Activated CD8-positive, alpha-beta memory T cell treated with anti-CD3 and anti-CD28 coated beads, Interleukin-2, amount 10 ng/mL, durations not matched to agents 7 days and 5 days (primary cell): ENCODE measurements at regions not wholly inside any gene's neighbourhood (a gene's known extent, or its start where the extent isn't known, plus 50 kb on each side); places are given as distances from the start of the nearest gene placed in this dataset.
A peak's percentile ranks its signal among the peaks of the same experiment; 100 is the strongest.

Experiments used
- ATAC-seq: fragments of 150-1000 bp; cut with Tn5 transposase; one replicate; pipeline ENCODE4 v1.10.0; 2021; ENCODE audit warnings: moderate library complexity
- CTCF ChIA-PET: fragments of 350-600 bp; sonication (Branson Sonifier 250); formaldehyde crosslinking; loops from one replicate; lab custom pipeline; 2021; ENCODE audit warnings: antibody characterized with exemption; lab: Charles Lee
- DNase-seq: peaks from one replicate; pipeline ENCODE4 v3.0.0-alpha.2; 2020
- H3K27ac Mint-ChIP-seq: one replicate; pipeline ENCODE4 v1.8.0; 2021; ENCODE audit warnings: mild to moderate bottlenecking, mixed read lengths
- H3K27me3 Mint-ChIP-seq: one replicate; pipeline ENCODE4 v1.8.0; 2021; ENCODE audit warnings: mixed read lengths
- H3K36me3 Mint-ChIP-seq: one replicate; pipeline ENCODE4 v1.8.0; 2021; ENCODE audit warnings: mild to moderate bottlenecking, mixed read lengths
- H3K4me1 Mint-ChIP-seq: one replicate; pipeline ENCODE4 v1.8.0; 2021; ENCODE audit warnings: mixed read lengths
- H3K4me3 Mint-ChIP-seq: one replicate; pipeline ENCODE4 v1.8.0; 2021; ENCODE audit warnings: mild to moderate bottlenecking, moderate library complexity, mixed read lengths
- H3K9me3 Mint-ChIP-seq: one replicate; pipeline ENCODE4 v1.8.0; 2022; ENCODE audit warnings: low read depth, mixed read lengths

DNA sequence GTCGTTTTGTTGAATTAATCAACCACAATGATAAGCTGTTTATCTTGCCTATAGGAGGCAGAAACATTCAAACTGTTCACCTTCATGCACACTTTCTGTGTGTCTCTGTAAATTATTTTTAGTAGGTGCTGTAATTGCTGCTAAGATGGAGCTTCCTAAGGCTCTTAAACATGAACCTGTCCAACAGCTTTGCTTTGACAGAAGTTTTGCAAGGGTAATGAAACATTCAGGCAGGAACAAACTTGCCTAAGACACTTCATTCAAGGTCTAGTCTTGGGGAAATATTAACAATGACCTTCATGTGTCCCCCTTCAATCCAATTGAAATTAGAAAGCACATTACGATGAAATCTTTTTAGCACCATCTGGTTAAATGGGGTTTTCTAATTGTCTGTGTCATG is 156.1 kb downstream of the DIPK2A start:
- Mint-ChIP-seq H3K27ac (peak overlapping the region; percentile 24), H3K4me1 (peaks cover 11% of the 10 kb centered on the region), H3K9me3 (no peaks in the 10 kb centered on the region), H3K4me3 (no peak overlapping the region), H3K36me3 (no peaks in the 10 kb centered on the region), H3K27me3 (no peaks in the 10 kb centered on the region)
- CTCF ChIA-PET: no interaction called here
- ATAC-seq (no peak), DNase-seq (no peak)

DNA sequence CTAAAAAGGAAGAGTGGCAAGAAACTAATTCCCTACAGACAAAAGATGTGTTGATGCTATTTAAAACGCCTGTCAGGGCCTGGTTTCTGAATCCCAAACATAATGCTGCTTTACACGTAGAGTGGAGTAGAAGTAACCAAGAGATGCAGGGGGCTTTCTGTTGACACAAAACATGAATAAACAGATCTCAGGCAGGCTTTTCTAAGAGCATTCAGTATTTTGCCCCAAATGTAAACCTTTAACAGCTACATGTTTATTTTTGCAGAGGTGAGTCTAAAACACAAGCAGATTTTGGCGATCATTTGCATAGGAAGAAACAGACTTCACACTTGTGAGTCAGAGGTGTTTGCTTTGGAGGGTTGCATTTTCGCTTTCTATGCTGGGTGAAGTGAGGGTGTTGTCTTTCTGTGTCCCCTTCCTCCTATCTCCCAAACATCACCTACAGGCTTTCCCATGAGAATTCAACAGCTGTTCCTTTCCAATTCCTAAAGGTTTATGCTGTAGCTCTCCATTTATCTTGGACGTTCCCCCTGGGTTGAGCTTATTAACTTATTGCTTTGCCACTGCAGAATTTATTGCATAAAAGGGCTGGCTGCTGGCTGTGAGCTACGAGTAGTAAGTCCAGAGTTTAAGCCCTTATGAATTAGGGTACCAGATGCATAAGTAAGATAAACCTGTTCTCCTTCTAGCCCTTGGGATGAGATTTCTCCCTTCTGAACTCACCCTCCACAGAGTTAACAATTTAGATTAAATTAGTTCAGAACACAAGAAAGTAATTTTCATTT is 156.7 kb downstream of the DIPK2A start:
- Mint-ChIP-seq H3K9me3 (no peaks in the 10 kb centered on the region), H3K27ac (peak overlapping the region; percentile 48), H3K27me3 (no peaks in the 10 kb centered on the region), H3K36me3 (no peaks in the 10 kb centered on the region), H3K4me3 (peak overlapping the region; percentile 42), H3K4me1 (peaks cover 11% of the 10 kb centered on the region)
- DNase-seq (no peak), ATAC-seq (peak; percentile 64)
- CTCF ChIA-PET: no interaction called here

DNA sequence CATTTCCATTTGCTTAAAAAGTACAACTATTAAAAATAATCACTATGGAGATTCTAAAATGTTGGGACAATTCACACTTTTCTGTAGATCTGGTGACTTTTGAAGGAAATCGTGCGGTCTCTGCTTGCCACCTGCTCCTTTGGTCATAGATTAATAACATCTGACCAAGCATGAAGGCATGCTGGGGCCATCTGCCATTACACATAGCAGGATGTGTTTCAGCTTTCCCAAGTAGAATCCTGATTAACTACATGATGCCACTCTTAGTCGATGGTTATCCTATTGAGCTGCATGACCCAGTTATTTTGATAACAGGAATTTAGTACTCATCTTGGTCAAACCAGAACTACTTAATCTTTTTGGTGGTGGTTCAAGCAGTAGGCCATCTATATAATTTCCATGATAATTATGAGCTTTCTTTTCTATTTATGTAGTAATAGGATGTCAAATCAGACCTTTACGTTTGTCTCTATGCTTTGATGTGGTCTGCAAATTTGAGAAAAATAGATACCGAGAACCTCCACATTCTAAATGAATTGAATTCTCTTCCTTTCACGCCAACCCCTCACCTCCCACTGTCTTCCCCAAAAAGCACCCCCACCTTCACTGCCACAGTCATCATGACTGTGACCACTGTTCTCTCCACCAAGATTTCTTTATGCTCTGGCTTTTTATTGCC is 158.1 kb downstream of the DIPK2A start:
- H3K36me3 Mint-ChIP-seq: no peaks in the 10 kb centered on the region
- H3K4me1 Mint-ChIP-seq: peaks cover 11% of the 10 kb centered on the region
- no peak overlapping the region for H3K27ac Mint-ChIP-seq
- no peaks in the 10 kb centered on the region for H3K9me3 Mint-ChIP-seq
- CTCF ChIA-PET: no interaction called here
- DNase-seq (no peak), ATAC-seq (no peak)
- no peak overlapping the region for H3K4me3 Mint-ChIP-seq
- no peaks in the 10 kb centered on the region for H3K27me3 Mint-ChIP-seq

DNA sequence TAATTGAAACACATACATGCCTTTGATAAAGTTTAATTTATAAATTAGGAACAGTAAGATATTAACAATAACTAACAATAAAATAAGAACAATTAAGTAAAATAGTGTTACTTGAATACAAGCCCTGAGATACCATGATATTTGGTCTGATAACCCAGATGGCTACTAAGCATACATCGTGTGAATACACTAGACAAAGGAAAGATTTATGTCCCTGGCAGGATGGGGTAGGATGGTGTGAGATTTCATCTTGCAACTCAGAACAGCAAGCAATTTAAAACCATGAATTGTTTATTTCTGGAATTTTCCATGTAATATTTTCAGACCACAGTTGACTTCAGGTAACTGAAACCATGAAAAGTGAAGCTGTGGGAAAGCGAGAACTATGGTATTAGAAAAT is 169.5 kb downstream of the DIPK2A start:
- H3K36me3 Mint-ChIP-seq: no peaks in the 10 kb centered on the region
- no peak overlapping the region for H3K27ac Mint-ChIP-seq
- DNase-seq (no peak), ATAC-seq (no peak)
- CTCF ChIA-PET: no interaction called here
- peaks cover 3% of the 10 kb centered on the region for H3K9me3 Mint-ChIP-seq
- no peaks in the 10 kb centered on the region for H3K27me3 Mint-ChIP-seq
- no peaks in the 10 kb centered on the region for H3K4me1 Mint-ChIP-seq
- H3K4me3 Mint-ChIP-seq: no peak overlapping the region

DNA sequence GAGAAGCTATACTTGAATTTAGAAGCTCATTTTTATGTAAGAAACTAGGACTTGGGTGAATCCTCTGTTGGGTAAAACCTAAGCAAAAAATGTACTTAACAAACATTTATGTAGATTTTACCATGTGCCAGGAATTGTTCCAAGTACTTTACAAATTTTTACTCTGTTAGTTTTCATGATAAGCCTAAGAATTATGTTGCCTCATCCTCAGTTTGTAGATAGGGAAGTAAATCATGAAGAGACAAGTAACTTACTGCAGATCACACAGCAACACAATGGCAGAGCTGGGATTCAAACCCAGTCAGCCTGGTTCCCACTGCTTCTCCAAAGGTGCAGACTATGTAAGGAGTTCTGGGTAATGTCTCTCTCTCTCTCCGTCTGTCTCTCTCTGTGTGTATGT is 169.9 kb downstream of the DIPK2A start:
- H3K27ac Mint-ChIP-seq: no peak overlapping the region

DNA sequence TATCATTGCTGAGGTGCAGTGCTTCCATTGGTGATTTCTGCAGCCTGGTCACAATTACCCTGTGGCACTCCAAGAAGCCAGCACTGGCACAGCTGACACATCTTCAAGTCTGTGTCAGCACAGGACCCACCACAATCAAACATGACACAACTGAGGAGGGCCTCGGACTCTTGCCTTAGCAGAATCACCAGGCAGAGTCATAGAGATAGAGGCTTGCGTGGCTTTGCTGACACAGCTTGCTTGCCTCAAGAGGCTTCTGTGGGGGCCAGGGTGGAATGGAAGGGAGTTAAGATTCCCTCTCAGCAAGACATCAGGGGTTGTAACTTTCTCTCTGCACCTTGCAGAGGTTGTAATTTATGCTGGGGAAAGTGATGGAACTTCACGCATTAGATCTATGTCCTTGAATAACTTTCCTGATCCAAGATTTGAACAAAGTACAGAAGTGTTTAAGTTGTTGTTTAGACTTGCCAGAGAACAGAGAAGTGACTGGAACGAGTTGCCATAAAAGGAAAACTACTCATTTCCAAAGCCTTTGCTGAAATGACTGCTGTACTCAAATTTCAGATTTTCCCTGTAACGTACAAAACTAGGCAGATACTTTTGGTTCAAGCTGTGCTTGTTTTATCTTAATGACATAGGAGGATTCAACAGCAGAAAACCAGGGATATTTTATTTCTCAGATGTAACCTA is 170.7 kb downstream of the DIPK2A start:
- Mint-ChIP-seq H3K36me3 (no peaks in the 10 kb centered on the region), H3K4me1 (no peaks in the 10 kb centered on the region)
- CTCF ChIA-PET: no interaction called here

More for the DNA sequence above, 169.9 kb downstream of the DIPK2A start:
- DNase-seq (no peak), ATAC-seq (no peak)
- Mint-ChIP-seq H3K4me3 (no peak overlapping the region), H3K4me1 (no peaks in the 10 kb centered on the region), H3K9me3 (peaks cover 3% of the 10 kb centered on the region), H3K36me3 (no peaks in the 10 kb centered on the region), H3K27me3 (no peaks in the 10 kb centered on the region)
- CTCF ChIA-PET: no interaction called here

DNA sequence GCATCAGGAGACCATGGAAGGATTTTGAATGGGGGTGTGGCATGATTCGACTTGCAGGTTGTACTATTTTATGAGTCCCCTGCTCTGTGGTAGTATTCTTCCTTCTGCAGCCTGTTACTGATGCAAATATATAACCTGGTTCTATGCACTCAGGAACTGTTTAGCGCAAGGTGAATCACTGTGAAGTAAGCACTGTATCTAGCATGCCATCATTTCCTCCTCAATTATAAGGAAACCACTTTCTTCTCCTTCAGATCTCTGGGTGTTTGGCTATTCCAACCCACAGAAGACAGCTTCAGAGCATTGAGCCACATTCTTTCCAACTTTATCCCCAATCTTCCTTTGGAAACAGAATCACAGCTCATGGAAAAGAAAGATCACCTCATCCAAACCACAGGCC is 176.7 kb downstream of the DIPK2A start:
- DNase-seq (no peak), ATAC-seq (no peak)
- no peak overlapping the region for H3K27ac Mint-ChIP-seq
- H3K36me3 Mint-ChIP-seq: no peaks in the 10 kb centered on the region
- no peaks in the 10 kb centered on the region for H3K27me3 Mint-ChIP-seq
- no peak overlapping the region for H3K4me3 Mint-ChIP-seq
- no peaks in the 10 kb centered on the region for H3K9me3 Mint-ChIP-seq
- H3K4me1 Mint-ChIP-seq: no peaks in the 10 kb centered on the region
- CTCF ChIA-PET: no interaction called here

More for the DNA sequence above, 170.7 kb downstream of the DIPK2A start:
- H3K27ac Mint-ChIP-seq: no peak overlapping the region
- no peaks in the 10 kb centered on the region for H3K27me3 Mint-ChIP-seq
- H3K9me3 Mint-ChIP-seq: no peaks in the 10 kb centered on the region
- H3K4me3 Mint-ChIP-seq: no peak overlapping the region
- ATAC-seq (no peak), DNase-seq (no peak)

DNA sequence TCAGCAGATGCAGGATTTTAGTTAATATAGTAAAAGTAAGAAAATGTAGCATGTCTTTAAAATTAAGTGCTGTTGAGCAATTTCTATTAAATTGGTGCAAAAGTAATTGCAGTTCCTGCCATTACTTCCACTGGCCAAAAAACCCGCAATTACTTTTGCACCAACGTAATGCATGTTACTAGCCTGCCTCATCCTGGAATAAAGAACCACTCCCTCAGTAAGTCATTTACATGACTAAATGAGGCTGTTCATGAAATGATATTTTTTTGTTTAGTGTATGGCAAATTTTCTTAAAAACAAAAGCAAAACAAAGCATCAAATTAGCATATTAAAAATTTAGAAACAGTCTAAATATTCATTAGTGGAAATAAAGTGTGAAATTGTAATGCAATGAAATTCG is 180.4 kb downstream of the DIPK2A start:
- Mint-ChIP-seq H3K9me3 (no peaks in the 10 kb centered on the region), H3K27me3 (no peaks in the 10 kb centered on the region), H3K36me3 (no peaks in the 10 kb centered on the region), H3K27ac (no peak overlapping the region), H3K4me1 (no peaks in the 10 kb centered on the region), H3K4me3 (no peak overlapping the region)
- no peak for DNase-seq
- CTCF ChIA-PET: no interaction called here
- ATAC-seq: no peak

DNA sequence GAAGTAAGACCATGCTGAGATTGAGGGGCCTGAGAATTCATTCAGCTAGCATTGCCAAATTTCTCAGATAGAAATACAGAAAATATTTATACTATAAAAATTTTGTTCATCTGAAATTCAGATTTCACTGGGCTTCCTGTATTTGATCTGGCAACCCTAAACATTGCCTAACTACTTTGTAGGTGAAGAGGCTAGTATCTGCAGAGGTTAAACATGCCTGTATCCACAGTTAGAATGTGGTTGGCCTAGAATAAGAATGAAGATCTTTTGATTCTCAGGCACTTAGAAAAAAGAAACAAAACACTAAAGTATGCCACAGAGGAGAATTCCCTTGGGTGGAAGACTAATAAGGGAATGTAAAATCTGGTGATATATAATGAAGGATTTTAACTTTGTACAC is 189.0 kb downstream of the DIPK2A start:
- H3K36me3 Mint-ChIP-seq: no peaks in the 10 kb centered on the region
- no peaks in the 10 kb centered on the region for H3K4me1 Mint-ChIP-seq
- DNase-seq (no peak), ATAC-seq (no peak)
- CTCF ChIA-PET: no interaction called here
- H3K9me3 Mint-ChIP-seq: no peaks in the 10 kb centered on the region
- H3K4me3 Mint-ChIP-seq: no peak overlapping the region
- H3K27ac Mint-ChIP-seq: no peak overlapping the region
- H3K27me3 Mint-ChIP-seq: no peaks in the 10 kb centered on the region

DNA sequence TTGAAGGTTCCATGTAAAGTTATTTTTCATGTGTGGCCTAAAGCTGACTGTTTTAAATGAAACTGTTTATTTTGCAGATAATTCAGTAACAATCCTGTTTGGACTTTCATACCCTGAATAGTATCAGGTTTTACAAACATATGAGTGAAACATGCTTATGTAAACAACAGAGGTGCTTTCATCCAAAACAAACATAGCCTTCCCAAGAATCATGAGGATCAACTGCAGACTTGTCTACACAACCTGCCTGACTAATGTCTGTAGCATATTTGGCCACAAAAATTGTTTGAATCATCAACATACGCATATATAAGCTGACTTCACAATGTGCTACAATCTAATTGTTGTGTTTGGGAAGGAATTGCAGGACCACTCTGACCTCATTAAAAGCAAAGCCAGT is 190.4 kb downstream of the DIPK2A start:
- Mint-ChIP-seq H3K27me3 (no peaks in the 10 kb centered on the region), H3K27ac (no peak overlapping the region), H3K4me1 (no peaks in the 10 kb centered on the region), H3K9me3 (no peaks in the 10 kb centered on the region), H3K36me3 (no peaks in the 10 kb centered on the region), H3K4me3 (no peak overlapping the region)
- CTCF ChIA-PET: no interaction called here
- DNase-seq (no peak), ATAC-seq (no peak)

DNA sequence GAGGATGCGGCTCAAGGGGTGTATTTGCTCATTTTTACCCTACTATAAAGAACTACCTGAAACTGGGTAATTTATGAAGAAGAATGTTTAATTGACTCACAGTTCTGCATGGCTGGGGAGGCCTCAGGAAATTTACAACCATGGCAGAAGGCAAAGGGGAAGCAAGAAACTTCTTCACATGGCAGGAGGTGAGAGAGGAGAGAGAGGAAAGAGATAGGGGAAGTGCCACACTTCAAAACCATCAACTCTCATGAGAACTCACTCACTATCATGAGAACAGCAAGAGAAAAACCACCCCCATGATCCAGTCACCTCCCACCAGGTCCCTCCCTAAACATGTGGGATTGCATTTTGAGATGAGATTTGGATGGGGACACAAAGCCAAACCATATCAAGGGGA is 192.7 kb downstream of the DIPK2A start:
- Mint-ChIP-seq H3K27ac (no peak overlapping the region), H3K9me3 (no peaks in the 10 kb centered on the region), H3K27me3 (no peaks in the 10 kb centered on the region), H3K4me3 (no peak overlapping the region), H3K4me1 (no peaks in the 10 kb centered on the region), H3K36me3 (no peaks in the 10 kb centered on the region)
- DNase-seq: no peak
- no peak for ATAC-seq
- CTCF ChIA-PET: no interaction called here

DNA sequence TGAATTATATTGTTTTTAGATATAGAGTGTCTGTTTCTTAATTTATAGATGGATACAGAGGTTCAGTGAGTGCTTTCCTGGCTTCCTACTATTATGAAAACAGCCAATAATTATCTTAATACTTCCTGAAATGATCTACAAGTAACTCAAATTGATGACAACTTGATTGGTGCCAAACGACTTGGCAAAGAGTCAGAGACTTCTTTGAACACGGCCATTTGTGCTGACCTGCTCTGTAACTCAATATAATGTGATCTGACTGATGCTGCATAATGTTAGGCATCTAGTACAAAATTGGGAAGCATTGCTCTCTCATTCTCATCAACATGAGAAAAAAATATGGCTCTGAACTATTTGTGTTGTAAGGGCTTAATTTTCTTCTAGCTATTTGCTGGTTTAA is 193.9 kb downstream of the DIPK2A start:
- Mint-ChIP-seq H3K4me3 (no peak overlapping the region), H3K9me3 (no peaks in the 10 kb centered on the region), H3K27me3 (no peaks in the 10 kb centered on the region), H3K27ac (no peak overlapping the region), H3K4me1 (no peaks in the 10 kb centered on the region), H3K36me3 (no peaks in the 10 kb centered on the region)
- CTCF ChIA-PET: no interaction called here
- DNase-seq (no peak), ATAC-seq (no peak)

DNA sequence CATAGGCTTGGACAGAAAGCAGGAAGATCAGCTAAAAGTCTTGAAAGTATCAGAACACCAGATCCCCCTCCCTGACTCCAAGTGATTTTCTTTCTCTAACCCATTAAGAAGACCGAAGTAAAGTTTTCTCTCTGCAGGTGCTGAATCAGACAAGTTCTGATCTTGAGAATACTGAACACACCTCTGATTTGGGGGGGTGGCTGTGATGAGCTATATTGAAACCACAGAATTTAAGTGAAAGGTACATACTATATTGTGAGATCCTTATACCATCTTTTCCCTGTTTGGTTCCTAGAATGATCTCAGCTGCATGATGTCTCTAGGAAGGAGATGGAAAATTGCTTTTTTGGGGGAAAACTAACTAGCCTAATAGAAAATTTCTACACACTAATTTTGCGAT is 196.0 kb downstream of the DIPK2A start:
- Mint-ChIP-seq H3K36me3 (no peaks in the 10 kb centered on the region), H3K4me3 (no peak overlapping the region), H3K27me3 (no peaks in the 10 kb centered on the region), H3K9me3 (no peaks in the 10 kb centered on the region), H3K4me1 (no peaks in the 10 kb centered on the region), H3K27ac (no peak overlapping the region)
- ATAC-seq (no peak), DNase-seq (no peak)
- CTCF ChIA-PET: interaction anchor here (0.7 kb wide), 2 partner anchors 50 to 196 kb away, joined by 3 read pairs; partner anchors contain the start of gene DIPK2A

DNA sequence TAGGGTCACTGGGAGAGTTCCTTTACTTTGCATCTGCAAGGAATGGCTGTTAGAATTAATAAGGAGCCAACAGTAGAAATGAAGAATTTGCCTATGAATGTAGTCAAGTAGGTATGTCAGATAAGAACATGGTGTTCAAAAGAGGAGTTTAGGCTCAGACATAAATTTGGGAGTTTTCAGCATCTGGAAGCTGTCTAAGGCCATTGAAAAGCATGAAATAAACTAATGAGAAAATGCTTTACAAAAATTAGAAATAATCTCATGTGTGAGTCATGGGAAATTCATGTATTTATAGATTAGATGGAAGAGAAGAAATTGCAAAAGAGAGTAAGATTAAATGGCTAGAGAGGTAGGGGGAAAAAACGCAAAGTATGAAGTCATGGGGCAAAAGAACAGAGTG is 201.9 kb downstream of the DIPK2A start:
- Mint-ChIP-seq H3K27me3 (no peaks in the 10 kb centered on the region), H3K36me3 (no peaks in the 10 kb centered on the region), H3K4me1 (no peaks in the 10 kb centered on the region), H3K9me3 (no peaks in the 10 kb centered on the region), H3K27ac (no peak overlapping the region), H3K4me3 (no peak overlapping the region)
- DNase-seq: no peak
- no peak for ATAC-seq
- CTCF ChIA-PET: no interaction called here
